Kidney (tissue), 13 donors: ENCODE measurements at regions not wholly inside any gene's neighbourhood (a gene's known extent, or its start where the extent isn't known, plus 50 kb on each side); places are given as distances from the start of the nearest gene placed in this dataset.

Experiments
- DNase-seq, 5 donors: peaks; one replicate each; pipeline ENCODE4 v3.0.0-alpha.2; 2013 to 2020
- FAIRE-seq: peaks from 2 replicates; lab custom pipeline; 2012; peaks lifted over from hg19 to GRCh38; lab: Jason Lieb, UNC
- H3K27ac ChIP-seq, 2 donors: one replicate each; pipeline ENCODE4 v1.7.0; 2013; ENCODE audit warnings: low read depth in 2 of 2, low read length in 2 of 2, inconsistent platforms in 1 of 2
- H3K27me3 ChIP-seq: one replicate; pipeline ENCODE4 v1.7.1; 2013; ENCODE audit warnings: low read length, inconsistent platforms; ENCODE audit not compliant: control insufficient read depth, insufficient read depth
- H3K36me3 ChIP-seq, 3 donors: one replicate each; pipeline versions ENCODE4 v1.7.0 to v1.7.1; 2013; ENCODE audit warnings: low read length in 3 of 3, control low read depth in 1 of 3, inconsistent platforms in 1 of 3; ENCODE audit not compliant: insufficient read depth in 3 of 3, control insufficient read depth in 2 of 3
- H3K4me1 ChIP-seq, 3 donors: one replicate each; pipeline versions ENCODE4 v1.7.0 to v1.7.1; 2013; ENCODE audit warnings: low read length in 3 of 3, inconsistent platforms in 1 of 3, low read depth in 1 of 3; ENCODE audit not compliant: control insufficient read depth in 2 of 3, insufficient read depth in 2 of 3
- H3K4me3 ChIP-seq, 3 donors: one replicate each; pipeline versions ENCODE4 v1.7.0 to v1.8.1; 2013; ENCODE audit warnings: low read length in 3 of 3, control low read depth in 1 of 3, inconsistent platforms in 1 of 3
- H3K9ac ChIP-seq, 3 donors: one replicate each; pipeline versions ENCODE4 v1.7.0 to v1.7.1; 2013; ENCODE audit warnings: low read length in 3 of 3, control low read depth in 1 of 3, inconsistent platforms in 1 of 3
- H3K9me3 ChIP-seq, 3 donors: one replicate each; pipeline versions ENCODE4 v1.7.0 to v1.7.1; 2013; ENCODE audit warnings: low read length in 3 of 3, control low read depth in 1 of 3, inconsistent platforms in 1 of 3; ENCODE audit not compliant: control insufficient read depth in 2 of 3, insufficient read depth in 1 of 3
- CTCF ChIP-seq: IDR thresholded peaks from 3 replicates; pipeline ENCODE4 v1.5.1; 2012; ENCODE audit warnings: mild to moderate bottlenecking, moderate library complexity, borderline replicate concordance; ENCODE audit not compliant: insufficient read depth; ENCODE audit errors: extremely low read depth
- intact Hi-C: fragments of 100-400 bp; cut with DNase I; formaldehyde crosslinking; loops from one replicate; pipeline ENCODE4 v1.11.1; 2022
- donor health status: control.
- donor health status: control.
- donor health status: control.
- donor health status: control.
- donor health status: control.
- donor health status: DM: yes; HTN: yes; CAD: no.
- donor health status: Normal renal cell carcinoma (clear cell type).

GRCh38 chr3:145727476-145727875, 433.5 kb downstream of the PLOD2 start:
- no peaks in the 10 kb centered on the region for H3K9me3 ChIP-seq
- FAIRE-seq (no peak), DNase-seq (no peak)
- H3K27me3 ChIP-seq: no peaks in the 10 kb centered on the region
- no peak overlapping the region for H3K4me3 ChIP-seq
- no peaks in the 10 kb centered on the region for H3K36me3 ChIP-seq
- intact Hi-C loops: no loop called here
- H3K4me1 ChIP-seq: no peaks in the 10 kb centered on the region
- TF ChIP-seq CTCF: no peak
- no peak overlapping the region for H3K27ac ChIP-seq
- H3K9ac ChIP-seq: no peak overlapping the region

DNA sequence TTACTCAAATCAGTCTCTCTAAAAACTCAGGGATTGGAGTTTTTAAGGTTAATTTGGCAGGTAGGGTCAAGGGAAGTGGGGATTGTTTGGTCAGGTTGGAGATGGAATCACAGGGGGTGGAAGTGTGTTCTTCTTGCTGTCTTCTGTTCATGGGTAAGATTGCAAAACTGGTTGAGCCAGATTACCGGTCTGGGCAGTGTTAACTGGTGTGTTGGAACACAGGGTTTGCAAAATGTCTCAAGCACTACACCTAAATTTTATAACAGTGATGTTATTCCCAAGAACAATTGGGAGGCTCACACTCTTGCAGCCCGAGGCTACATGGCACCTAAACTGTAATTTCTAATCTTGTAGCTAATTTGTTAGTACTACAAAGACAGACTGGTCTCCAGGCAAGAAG, 425.4 kb downstream of the PLOD2 start:
- FAIRE-seq (no peak), DNase-seq (no peak)
- H3K4me3 ChIP-seq: no peak overlapping the region
- intact Hi-C loops: no loop called here
- H3K9ac ChIP-seq: no peak overlapping the region
- H3K36me3 ChIP-seq: no peaks in the 10 kb centered on the region
- no peaks in the 10 kb centered on the region for H3K4me1 ChIP-seq
- H3K27me3 ChIP-seq: no peaks in the 10 kb centered on the region
- H3K9me3 ChIP-seq: no peaks in the 10 kb centered on the region
- TF ChIP-seq CTCF: no peak
- no peak overlapping the region for H3K27ac ChIP-seq

GRCh38 chr3:145737952-145738351, 423.0 kb downstream of the PLOD2 start:
- Histone ChIP-seq H3K36me3 (no peaks in the 10 kb centered on the region), H3K27me3 (no peaks in the 10 kb centered on the region), H3K9me3 (no peaks in the 10 kb centered on the region), H3K27ac (no peak overlapping the region), H3K9ac (no peak overlapping the region), H3K4me3 (no peak overlapping the region), H3K4me1 (no peaks in the 10 kb centered on the region)
- intact Hi-C loops: no loop called here
- TF ChIP-seq CTCF: no peak
- no peak for DNase-seq
- FAIRE-seq: no peak

DNA sequence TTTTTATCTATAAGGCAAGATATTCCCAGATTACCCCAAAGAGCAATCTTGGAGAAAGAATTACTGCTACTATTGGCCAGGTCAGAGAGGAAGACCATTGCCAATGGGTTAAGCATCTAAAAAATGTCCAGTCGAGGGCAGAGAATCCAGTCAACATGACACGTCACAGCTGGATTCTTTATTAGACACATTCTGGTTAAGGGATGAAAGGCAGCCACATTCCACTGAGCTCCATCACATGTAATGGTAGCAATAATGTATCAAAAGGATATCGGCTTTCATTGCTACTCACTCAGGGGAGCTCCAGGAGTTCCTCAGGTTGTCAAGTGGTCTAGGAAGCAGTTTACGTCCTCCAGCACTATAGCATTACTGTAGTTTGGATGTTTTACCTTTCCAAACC, 421.1 kb downstream of the PLOD2 start:
- Histone ChIP-seq H3K4me1 (no peaks in the 10 kb centered on the region), H3K9ac (no peak overlapping the region), H3K27ac (no peak overlapping the region), H3K9me3 (no peaks in the 10 kb centered on the region), H3K4me3 (no peak overlapping the region), H3K36me3 (no peaks in the 10 kb centered on the region), H3K27me3 (no peaks in the 10 kb centered on the region)
- FAIRE-seq (no peak), DNase-seq (peak in 1 of 5 donors; percentile 16)
- TF ChIP-seq CTCF: no peak
- intact Hi-C loops: no loop called here
